ENCODE measurements at regions not wholly inside any gene's neighbourhood (a gene's known extent, or its start where the extent isn't known, plus 50 kb on each side); places are given as distances from the start of the nearest gene placed in this dataset.
A peak's percentile ranks its signal among the peaks of the same experiment; 100 is the strongest.

GRCh38 chr2:136057023-136057801 lies 60.7 kb downstream of the CXCR4 start:
- H3K27me3 Mint-ChIP-seq: no peaks in the 10 kb centered on the region
- ATAC-seq (ENCODE audit: low read depth) (peak; percentile 30), DNase-seq (no peak)
- no peaks in the 10 kb centered on the region for H3K36me3 Mint-ChIP-seq (ENCODE audit: low read depth)
- H3K9me3 Mint-ChIP-seq: no peaks in the 10 kb centered on the region
- intact Hi-C loops (cut with micrococcal nuclease): loop anchor here (2.0 to 5.0 kb wide), 7 partner anchors 38 to 322 kb away; partner anchors contain the start of gene DARS1
- POLR2A ChIA-PET: interaction anchor here (0.7 to 2.2 kb wide), 20 partner anchors 38 to 325 kb away, joined by 3 to 12 read pairs (median 4); partner anchors contain the start of gene DARS1
- TF ChIP-seq CTCF (IDR thresholded peaks at IDR 0.05): no peak
- peak overlapping the region; percentile 67 for H3K4me3 Mint-ChIP-seq
- peak overlapping the region; percentile 90 for H3K27ac Mint-ChIP-seq
- peaks cover 79% of the 10 kb centered on the region for H3K4me1 Mint-ChIP-seq
- CTCF ChIA-PET: interaction anchor here (1.3 to 1.9 kb wide), 2 partner anchors 60 to 77 kb away, joined by 3 to 8 read pairs; no protein-coding TSS in a partner anchor

- ATAC-seq (ENCODE audit: low read depth) (peak; percentile 29), DNase-seq (no peak)
- no peaks in the 10 kb centered on the region for H3K27me3 Mint-ChIP-seq
- peak overlapping the region; percentile 6 for H3K4me3 Mint-ChIP-seq
- no peak for TF ChIP-seq CTCF (IDR thresholded peaks at IDR 0.05)
- no peaks in the 10 kb centered on the region for H3K36me3 Mint-ChIP-seq (ENCODE audit: low read depth)
- H3K27ac Mint-ChIP-seq: peak overlapping the region; percentile 90
- ChIA-PET CTCF (interaction anchor here (0.6 to 1.9 kb wide), 3 partner anchors 47 to 78 kb away, joined by 3 to 8 read pairs (median 5); no protein-coding TSS in a partner anchor), POLR2A (interaction anchor here (0.6 to 2.2 kb wide), 14 partner anchors 37 to 225 kb away, joined by 3 to 12 read pairs (median 5); no protein-coding TSS in a partner anchor)
- no peaks in the 10 kb centered on the region for H3K9me3 Mint-ChIP-seq
- H3K4me1 Mint-ChIP-seq: peaks cover 81% of the 10 kb centered on the region
- intact Hi-C loops (cut with micrococcal nuclease): loop anchor here (2.0 to 5.0 kb wide), 7 partner anchors 37 to 323 kb away; partner anchors contain the start of gene DARS1
These were observed 61.8 kb downstream of the CXCR4 start for GRCh38 chr2:136055929-136056688.

- Mint-ChIP-seq H3K9me3 (no peaks in the 10 kb centered on the region), H3K27ac (no peak overlapping the region), H3K4me1 (peaks cover 80% of the 10 kb centered on the region), H3K4me3 (no peak overlapping the region), H3K27me3 (no peaks in the 10 kb centered on the region), H3K36me3 (ENCODE audit: low read depth) (no peaks in the 10 kb centered on the region)
- ChIA-PET CTCF (no interaction called here), POLR2A (no interaction called here)
- ATAC-seq (ENCODE audit: low read depth) (no peak), DNase-seq (no peak)
- intact Hi-C loops (cut with micrococcal nuclease): loop anchor here (5.0 kb wide), 1 partner anchor 152 kb away; no protein-coding TSS in a partner anchor
- no peak for TF ChIP-seq CTCF (IDR thresholded peaks at IDR 0.05)
These were observed 63.1 kb downstream of the CXCR4 start for GRCh38 chr2:136054856-136055255.

- Mint-ChIP-seq H3K4me3 (peak overlapping the region; percentile 1), H3K36me3 (ENCODE audit: low read depth) (no peaks in the 10 kb centered on the region)
- peak; percentile 25 for ATAC-seq (ENCODE audit: low read depth)
These were observed 65.3 kb downstream of the CXCR4 start for GRCh38 chr2:136052369-136053362.

More at GRCh38 chr2:136052369-136053362, 65.3 kb downstream of the CXCR4 start:
- no peaks in the 10 kb centered on the region for H3K27me3 Mint-ChIP-seq
- ChIA-PET CTCF (no interaction called here), POLR2A (interaction anchor here (0.6 to 2.7 kb wide), 12 partner anchors 16 to 160 kb away, joined by 3 to 8 read pairs (median 4); partner anchors contain the start of genes CXCR4 and DARS1)
- intact Hi-C loops (cut with micrococcal nuclease): no loop called here
- no peaks in the 10 kb centered on the region for H3K9me3 Mint-ChIP-seq
- DNase-seq: no peak
- peaks cover 63% of the 10 kb centered on the region for H3K4me1 Mint-ChIP-seq
- TF ChIP-seq CTCF (IDR thresholded peaks at IDR 0.05): no peak
- peak overlapping the region; percentile 72 for H3K27ac Mint-ChIP-seq
